OCI-LY3 (cell line): ENCODE measurements at regions not wholly inside any gene's neighbourhood (a gene's known extent, or its start where the extent isn't known, plus 50 kb on each side); places are given as distances from the start of the nearest gene placed in this dataset.

Experiments used
- H2AFZ ChIP-seq: fragments of 200-600, 300-600 bp; shearing (Covaris generic); 2 replicates; pipeline ENCODE4 v1.6.0; 2014; ENCODE audit warnings: antibody characterized with exemption, low read depth, low read length
- H3K27ac ChIP-seq: fragments of 200-600, 300-600 bp; sonication (generic); 2 replicates; pipeline ENCODE4 v1.5.1; 2014; ENCODE audit warnings: mild to moderate bottlenecking, low read length, moderate library complexity, mixed read lengths
- H3K27me3 ChIP-seq: fragments of 200-600, 300-600 bp; sonication (generic); 2 replicates; pipeline ENCODE4 v1.6.1; 2014; ENCODE audit warnings: low read depth, low read length, mixed read lengths
- H3K36me3 ChIP-seq: fragments of 200-600, 300-600 bp; sonication (generic); replicated peaks from 2 replicates; pipeline ENCODE3; 2014; ENCODE audit warnings: low read depth, low read length, mixed read lengths
- H3K4me1 ChIP-seq: fragments of 300-600, 200-600 bp; sonication (generic); 2 replicates; pipeline ENCODE4 v1.6.1; 2014; ENCODE audit warnings: low read length, mixed read lengths
- H3K4me2 ChIP-seq: fragments of 200-600, 300-600 bp; sonication (generic); 2 replicates; pipeline ENCODE4 v1.6.1; 2014; ENCODE audit warnings: low read length, mixed read lengths
- H3K4me3 ChIP-seq: fragments of 300-600, 200-600 bp; sonication (generic); 2 replicates; pipeline ENCODE4 v1.5.1; 2014; ENCODE audit warnings: antibody characterized with exemption, mild to moderate bottlenecking, low read length, moderate library complexity
- H3K79me2 ChIP-seq: fragments of 300-600, 200-600 bp; shearing (Covaris generic); 2 replicates; pipeline ENCODE4 v1.6.1; 2014; ENCODE audit warnings: mild to moderate bottlenecking, low read length, mixed read lengths
- H3K9ac ChIP-seq: fragments of 300-600, 200-600 bp; shearing (Covaris generic); 2 replicates; pipeline ENCODE4 v1.6.0; 2014; ENCODE audit warnings: mild to moderate bottlenecking, low read length, moderate library complexity
- H3K9me3 ChIP-seq: fragments of 200-600, 300-600 bp; shearing (Covaris generic); 2 replicates; pipeline ENCODE4 v1.6.1; 2014; ENCODE audit warnings: low read length, mixed read lengths; ENCODE audit not compliant: insufficient read depth
- H4K20me1 ChIP-seq: fragments of 200-600, 300-600 bp; sonication (generic); 2 replicates; pipeline ENCODE4 v1.6.1; 2016; ENCODE audit warnings: low read length, mixed read lengths; ENCODE audit not compliant: insufficient read depth
- EZH2phosphoT487 ChIP-seq: fragments of 200-600 bp; shearing (Covaris generic); IDR thresholded peaks from 2 replicates; pipeline ENCODE4 v1.6.1; 2018; ENCODE audit warnings: antibody characterized with exemption, mixed run types, low read depth
- TF ChIP-seq, protein P1 (sequence below): fragments of 200-600, 300-600 bp; sonication (generic); IDR thresholded peaks from 2 replicates; pipeline ENCODE4 v1.5.1; 2014; ENCODE audit warnings: antibody characterized with exemption, low read length, low read depth

DNA sequence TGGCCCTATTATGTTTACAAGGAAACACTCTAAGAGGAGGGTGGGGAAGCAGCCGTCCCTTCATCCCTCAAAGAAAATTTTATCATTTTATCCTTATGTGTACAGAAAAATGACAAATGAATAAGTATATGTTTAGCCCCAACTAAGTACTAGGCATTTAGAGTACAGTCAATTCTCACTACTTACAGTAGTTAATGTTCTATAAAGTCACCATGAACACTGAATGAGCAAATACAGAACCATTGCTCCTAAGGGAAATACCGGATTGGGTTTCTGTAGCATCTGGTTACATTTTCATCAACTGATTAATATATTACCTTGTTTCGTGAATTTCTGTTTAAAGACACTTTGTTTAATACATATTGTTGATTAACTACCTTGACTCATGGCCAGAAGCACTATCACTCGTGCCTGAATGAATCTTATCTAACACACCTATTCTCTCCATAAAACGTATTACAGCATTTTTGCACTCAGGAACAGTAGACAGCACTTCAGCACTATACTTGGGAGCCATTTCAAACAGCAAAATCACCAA, 109.3 kb downstream of the ASB9 start:
- Histone ChIP-seq H3K4me1 (peaks cover 50% of the 10 kb centered on the region), H3K4me3 (no peak overlapping the region), H3K36me3 (no peaks in the 10 kb centered on the region), H2AFZ (peak overlapping the region; percentile 47; the same call in 1 of the 2 replicates), H3K4me2 (peak overlapping the region; percentile 35), H3K27me3 (no peaks in the 10 kb centered on the region), H3K79me2 (no peaks in the 10 kb centered on the region), H3K27ac (peak overlapping the region; percentile 62), H3K9ac (no peak overlapping the region), H4K20me1 (no peaks in the 10 kb centered on the region), H3K9me3 (no peaks in the 10 kb centered on the region)
- no peak for TF ChIP-seq EZH2phosphoT487
- TF ChIP-seq, protein P1, sequence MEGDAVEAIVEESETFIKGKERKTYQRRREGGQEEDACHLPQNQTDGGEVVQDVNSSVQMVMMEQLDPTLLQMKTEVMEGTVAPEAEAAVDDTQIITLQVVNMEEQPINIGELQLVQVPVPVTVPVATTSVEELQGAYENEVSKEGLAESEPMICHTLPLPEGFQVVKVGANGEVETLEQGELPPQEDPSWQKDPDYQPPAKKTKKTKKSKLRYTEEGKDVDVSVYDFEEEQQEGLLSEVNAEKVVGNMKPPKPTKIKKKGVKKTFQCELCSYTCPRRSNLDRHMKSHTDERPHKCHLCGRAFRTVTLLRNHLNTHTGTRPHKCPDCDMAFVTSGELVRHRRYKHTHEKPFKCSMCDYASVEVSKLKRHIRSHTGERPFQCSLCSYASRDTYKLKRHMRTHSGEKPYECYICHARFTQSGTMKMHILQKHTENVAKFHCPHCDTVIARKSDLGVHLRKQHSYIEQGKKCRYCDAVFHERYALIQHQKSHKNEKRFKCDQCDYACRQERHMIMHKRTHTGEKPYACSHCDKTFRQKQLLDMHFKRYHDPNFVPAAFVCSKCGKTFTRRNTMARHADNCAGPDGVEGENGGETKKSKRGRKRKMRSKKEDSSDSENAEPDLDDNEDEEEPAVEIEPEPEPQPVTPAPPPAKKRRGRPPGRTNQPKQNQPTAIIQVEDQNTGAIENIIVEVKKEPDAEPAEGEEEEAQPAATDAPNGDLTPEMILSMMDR: no peak

DNA sequence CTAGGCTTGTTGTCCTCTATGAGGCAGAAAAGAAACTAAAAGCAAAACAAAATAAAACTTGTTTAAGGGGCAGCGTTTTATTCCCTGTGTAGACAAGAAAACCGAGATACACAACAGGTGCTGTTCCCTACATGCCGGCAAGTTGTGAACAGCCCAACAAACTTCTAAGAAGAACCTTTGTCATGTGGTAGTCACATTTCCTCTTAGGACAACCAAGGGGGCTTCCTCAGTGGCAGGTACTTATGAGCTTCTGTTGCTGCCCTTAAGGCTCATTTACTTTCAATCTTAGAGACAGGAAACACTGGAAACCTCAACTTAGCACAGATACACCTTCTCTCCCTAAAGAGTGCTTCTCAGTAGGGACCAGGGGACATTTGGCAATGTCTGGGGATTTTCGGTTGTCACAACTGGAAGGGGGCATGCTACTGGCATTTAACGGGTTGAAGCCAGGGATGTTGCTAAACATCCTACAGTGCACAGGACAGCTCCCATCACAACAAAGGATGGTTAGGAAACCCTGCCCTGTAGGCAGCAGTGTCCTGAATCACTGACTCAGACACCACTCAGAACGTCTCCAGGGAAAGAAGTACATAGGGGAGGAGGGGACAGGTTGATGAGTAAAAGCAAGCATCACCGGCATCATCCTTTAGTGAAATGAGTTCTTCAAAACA, 111.0 kb downstream of the ASB9 start:
- peak overlapping the region; percentile 84 for H3K27ac ChIP-seq
- H3K4me3 ChIP-seq: peak overlapping the region; percentile 48
- peaks cover 44% of the 10 kb centered on the region for H3K4me1 ChIP-seq
- H3K79me2 ChIP-seq: no peaks in the 10 kb centered on the region
- H3K4me2 ChIP-seq: peak overlapping the region; percentile 78
- H3K9ac ChIP-seq: peak overlapping the region; percentile 37; the same call in 1 of the 2 replicates
- H3K9me3 ChIP-seq: no peaks in the 10 kb centered on the region
- H2AFZ ChIP-seq: peak overlapping the region; percentile 35; the same call in 1 of the 2 replicates
- H3K36me3 ChIP-seq: no peaks in the 10 kb centered on the region
- H4K20me1 ChIP-seq: no peaks in the 10 kb centered on the region
- no peak for TF ChIP-seq EZH2phosphoT487
- H3K27me3 ChIP-seq: no peaks in the 10 kb centered on the region

DNA sequence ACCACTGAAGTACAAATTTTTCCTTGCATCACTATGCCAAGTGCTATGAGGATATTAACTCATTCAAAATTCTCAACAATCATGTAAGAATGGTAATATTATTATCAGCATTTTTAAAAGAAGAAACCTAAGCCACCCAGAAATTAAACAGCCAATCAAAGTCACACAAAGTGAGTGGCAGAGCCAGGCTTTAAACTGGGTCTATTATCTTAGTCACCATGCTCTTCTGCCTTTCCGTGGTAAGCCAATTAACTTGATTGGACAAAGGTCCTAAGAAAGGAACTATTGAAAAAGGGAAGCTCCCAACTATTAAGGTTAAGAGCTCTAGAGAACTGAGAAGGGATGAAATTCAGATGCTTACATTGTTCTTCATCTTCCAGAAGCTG, 111.5 kb downstream of the ASB9 start:
- no peak for TF ChIP-seq EZH2phosphoT487
- TF ChIP-seq, protein P1: no peak
- H3K27me3 ChIP-seq: no peaks in the 10 kb centered on the region
- no peaks in the 10 kb centered on the region for H3K79me2 ChIP-seq
- H3K4me1 ChIP-seq: peaks cover 44% of the 10 kb centered on the region
- H3K4me2 ChIP-seq: peak overlapping the region; percentile 78
- peak overlapping the region; percentile 37; the same call in 1 of the 2 replicates for H3K9ac ChIP-seq
- peak overlapping the region; percentile 48 for H3K4me3 ChIP-seq
- H4K20me1 ChIP-seq: no peaks in the 10 kb centered on the region
- H3K27ac ChIP-seq: peak overlapping the region; percentile 84
- H3K9me3 ChIP-seq: no peaks in the 10 kb centered on the region
- no peaks in the 10 kb centered on the region for H3K36me3 ChIP-seq
- H2AFZ ChIP-seq: 0 out of 2 replicates have a peak overlapping the region, but pooled peaks have one; percentile 39

DNA sequence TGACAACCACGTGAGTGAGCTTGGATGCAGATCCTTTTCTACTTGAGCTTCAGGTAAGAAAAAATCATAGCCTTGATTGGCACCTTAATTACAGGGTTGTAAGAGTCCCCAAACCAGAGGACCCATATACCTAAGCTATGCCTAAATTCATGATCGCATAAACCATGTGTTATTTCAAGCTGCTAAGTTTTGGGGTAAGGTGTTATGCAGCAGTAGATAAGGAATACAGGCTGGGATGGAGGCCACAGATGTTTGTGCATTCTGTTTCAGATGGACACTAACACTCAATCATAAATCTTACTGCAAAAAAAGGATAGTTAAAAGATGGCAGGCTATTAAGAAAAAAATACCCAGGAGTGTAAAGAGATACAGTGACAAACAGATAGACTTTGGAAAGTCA, 112.3 kb downstream of the ASB9 start:
- Histone ChIP-seq H3K4me3 (no peak overlapping the region), H3K27ac (peak overlapping the region; percentile 84; the same call in 1 of the 2 replicates), H3K79me2 (no peaks in the 10 kb centered on the region), H4K20me1 (no peaks in the 10 kb centered on the region), H3K4me1 (peaks cover 46% of the 10 kb centered on the region), H3K9me3 (no peaks in the 10 kb centered on the region), H3K4me2 (no peak overlapping the region), H3K9ac (no peak overlapping the region), H3K27me3 (no peaks in the 10 kb centered on the region), H2AFZ (no peak overlapping the region), H3K36me3 (no peaks in the 10 kb centered on the region)
- TF ChIP-seq EZH2phosphoT487: no peak
- TF ChIP-seq, protein P1: no peak
